Immature natural killer cell (primary cell): ENCODE measurements at regions not wholly inside any gene's neighbourhood (a gene's known extent, or its start where the extent isn't known, plus 50 kb on each side); places are given as distances from the start of the nearest gene placed in this dataset.

ENCODE experiments used
- DNase-seq, 3 donors: peaks; one replicate each; pipeline ENCODE4 v3.0.0; 2022; ENCODE audit warnings: mixed read lengths in 1 of 3
- H3K27ac Mint-ChIP-seq, 6 donors: one replicate each; pipeline ENCODE4 v1.8.0; 2020; ENCODE audit warnings: mixed read lengths in 6 of 6, mild to moderate bottlenecking in 5 of 6, inconsistent platforms in 4 of 6, moderate library complexity in 3 of 6
- H3K27me3 Mint-ChIP-seq, 3 donors: one replicate each; pipeline ENCODE4 v1.8.0; 2020 to 2021; ENCODE audit warnings: low read depth in 3 of 3, mild to moderate bottlenecking in 3 of 3, mixed read lengths in 3 of 3, moderate library complexity in 3 of 3, inconsistent platforms in 1 of 3
- H3K36me3 Mint-ChIP-seq, 3 donors: one replicate each; pipeline ENCODE4 v1.8.0; 2020; ENCODE audit warnings: mixed read lengths in 3 of 3, inconsistent platforms in 2 of 3, mild to moderate bottlenecking in 2 of 3
- H3K4me1 Mint-ChIP-seq, 2 donors: one replicate each; pipeline ENCODE4 v1.8.0; 2020; ENCODE audit warnings: inconsistent platforms in 2 of 2, mild to moderate bottlenecking in 2 of 2, mixed read lengths in 2 of 2, moderate library complexity in 1 of 2
- H3K4me3 Mint-ChIP-seq, 5 donors: one replicate each; pipeline ENCODE4 v1.8.0; 2020; ENCODE audit warnings: mild to moderate bottlenecking in 5 of 5, mixed read lengths in 5 of 5, inconsistent platforms in 3 of 5, moderate library complexity in 3 of 5
- H3K9me3 Mint-ChIP-seq, 6 donors: one replicate each; pipeline ENCODE4 v1.8.0; 2020; ENCODE audit warnings: mild to moderate bottlenecking in 6 of 6, mixed read lengths in 6 of 6, inconsistent platforms in 4 of 6, moderate library complexity in 3 of 6

DNA sequence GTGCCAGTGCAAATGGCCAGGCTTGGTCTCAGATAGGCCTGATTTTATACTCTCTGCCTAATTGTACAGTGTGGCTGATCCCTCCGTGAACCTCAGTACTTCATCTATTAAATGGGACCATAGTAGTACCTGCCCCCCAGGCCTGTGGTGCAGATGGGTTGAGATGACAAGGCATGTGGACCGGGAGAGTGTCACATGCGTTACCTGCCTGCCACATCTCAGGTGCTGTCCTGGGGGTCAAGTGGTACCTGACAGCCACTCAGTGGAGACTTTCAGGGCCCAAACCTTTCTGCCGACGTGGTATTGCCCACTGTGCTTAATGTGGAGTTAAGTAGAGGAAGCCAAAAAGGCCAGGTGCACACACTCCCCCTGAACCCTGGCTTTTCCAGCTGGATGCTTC lies 197.3 kb downstream of the FOXD2 start:
- Mint-ChIP-seq H3K9me3 (no peaks in the 10 kb centered on the region), H3K4me1 (no peaks in the 10 kb centered on the region), H3K36me3 (no peaks in the 10 kb centered on the region), H3K27ac (no peak overlapping the region), H3K4me3 (no peak overlapping the region), H3K27me3 (peaks cover 0 to 13% (median 2%) of the 10 kb centered on the region in 3 donors)
- DNase-seq: no peak

DNA sequence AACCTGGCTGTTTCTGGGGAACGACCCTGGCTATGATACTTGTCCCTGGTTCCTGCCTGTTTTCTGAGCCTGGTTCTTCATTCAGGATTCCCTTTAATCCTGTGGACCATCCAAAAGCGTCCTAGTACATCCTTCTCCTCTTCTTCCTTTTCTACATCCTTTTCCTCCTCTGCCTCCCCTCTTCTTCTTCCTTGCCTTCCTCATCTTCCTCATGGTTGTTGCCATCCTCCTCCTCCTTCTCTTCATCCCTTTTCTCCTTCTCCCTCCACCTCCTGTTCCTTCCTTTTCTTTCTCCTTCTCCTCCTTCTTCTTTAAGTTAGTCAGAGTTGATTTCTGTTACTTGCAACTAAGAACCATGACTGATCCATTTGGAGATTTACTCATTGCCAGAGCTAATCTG lies 197.8 kb downstream of the FOXD2 start:
- Mint-ChIP-seq H3K27ac (peak overlapping the region in 1 of 6 donors; percentile 11), H3K4me1 (no peaks in the 10 kb centered on the region), H3K36me3 (no peaks in the 10 kb centered on the region), H3K27me3 (peaks cover 0 to 13% (median 2%) of the 10 kb centered on the region in 3 donors), H3K9me3 (no peaks in the 10 kb centered on the region), H3K4me3 (no peak overlapping the region)
- no peak for DNase-seq

GRCh38 chr1:47637111-47637685 lies 199.4 kb downstream of the FOXD2 start:
- Mint-ChIP-seq H3K4me1 (no peaks in the 10 kb centered on the region), H3K9me3 (no peaks in the 10 kb centered on the region), H3K27me3 (peaks cover 0 to 15% (median 2%) of the 10 kb centered on the region in 3 donors), H3K4me3 (no peak overlapping the region), H3K36me3 (no peaks in the 10 kb centered on the region), H3K27ac (no peak overlapping the region)
- no peak for DNase-seq

- H3K4me3 Mint-ChIP-seq: no peak overlapping the region
- peaks cover 0 to 15% (median 4%) of the 10 kb centered on the region in 3 donors for H3K27me3 Mint-ChIP-seq
- H3K4me1 Mint-ChIP-seq: no peaks in the 10 kb centered on the region
- peaks cover 0 to 1% (median 0%) of the 10 kb centered on the region in 6 donors for H3K9me3 Mint-ChIP-seq
- H3K27ac Mint-ChIP-seq: no peak overlapping the region
- DNase-seq: no peak
- H3K36me3 Mint-ChIP-seq: no peaks in the 10 kb centered on the region
These were observed 200.4 kb downstream of the FOXD2 start for GRCh38 chr1:47638240-47638639.

DNA sequence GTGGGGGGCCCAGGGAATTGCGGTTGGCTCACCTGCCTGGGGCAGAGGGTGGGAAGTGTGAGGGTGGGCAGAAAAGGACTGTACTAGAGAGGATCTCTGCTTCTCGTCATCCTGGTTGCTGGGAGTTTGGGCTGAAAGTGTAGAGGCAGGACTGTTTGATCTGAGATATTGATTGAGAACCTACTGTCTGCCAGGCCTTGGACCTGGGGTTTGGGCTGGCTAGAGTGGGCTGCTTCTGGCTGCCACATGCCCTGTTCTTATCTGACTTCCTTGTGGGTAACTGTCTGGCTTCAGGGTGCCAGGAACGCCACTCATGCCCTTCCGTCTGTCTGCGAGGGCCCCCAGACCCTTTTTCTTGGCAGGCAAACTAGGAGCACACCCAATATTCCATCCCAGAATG lies 200.9 kb downstream of the FOXD2 start:
- Mint-ChIP-seq H3K4me3 (no peak overlapping the region), H3K27me3 (peaks cover 0 to 15% (median 4%) of the 10 kb centered on the region in 3 donors), H3K36me3 (no peaks in the 10 kb centered on the region), H3K9me3 (peaks cover 0 to 1% (median 0%) of the 10 kb centered on the region in 6 donors), H3K4me1 (no peaks in the 10 kb centered on the region), H3K27ac (no peak overlapping the region)
- no peak for DNase-seq

DNA sequence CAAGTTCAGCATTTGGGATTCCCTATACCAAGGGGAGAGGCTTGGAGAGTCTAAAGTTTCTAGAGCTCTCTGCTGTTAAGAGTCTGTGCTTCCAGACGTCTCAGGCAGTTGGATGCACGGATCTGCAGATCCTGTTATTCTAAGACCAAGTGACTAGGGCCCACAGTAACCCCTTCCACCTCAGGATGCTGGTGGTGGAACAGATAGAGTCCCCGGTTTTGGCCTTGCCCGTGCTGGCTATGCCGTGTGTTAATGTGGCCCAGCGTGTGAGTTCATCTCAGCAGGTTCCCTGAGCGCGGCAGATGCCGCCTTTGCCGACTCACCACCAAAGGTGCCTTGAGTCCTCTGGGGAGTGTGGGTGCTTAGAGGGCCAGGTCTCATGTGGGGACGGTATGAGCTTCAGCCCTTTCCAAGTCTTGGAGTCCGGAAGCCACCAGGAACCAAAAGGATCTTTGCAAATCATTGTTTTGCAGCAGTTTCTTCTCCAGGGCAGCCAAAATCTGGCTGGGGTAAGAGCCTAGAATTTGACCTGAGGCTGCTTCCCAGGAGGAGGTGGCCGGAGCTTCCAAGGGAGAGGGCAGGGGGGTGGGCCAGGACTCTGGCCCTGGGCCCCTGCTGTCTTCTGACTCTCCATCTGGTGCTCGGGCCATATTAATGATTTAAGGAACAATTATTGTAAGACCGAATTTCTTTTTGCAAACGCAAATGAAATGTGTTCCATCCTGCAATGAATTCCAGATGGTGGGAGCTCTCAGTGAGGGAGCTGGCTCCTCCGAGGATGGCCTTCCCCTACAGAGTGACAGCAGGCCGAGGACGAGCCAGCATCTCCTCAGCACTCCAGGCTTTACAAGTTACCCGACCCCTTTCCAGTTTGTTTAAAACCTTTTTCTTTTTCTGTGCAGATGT lies 205.7 kb downstream of the FOXD2 start:
- H3K9me3 Mint-ChIP-seq: peaks cover 0 to 1% (median 0%) of the 10 kb centered on the region in 6 donors
- no peaks in the 10 kb centered on the region for H3K4me1 Mint-ChIP-seq
- H3K27me3 Mint-ChIP-seq: peaks cover 2 to 7% (median 5%) of the 10 kb centered on the region in 3 donors
- H3K4me3 Mint-ChIP-seq: no peak overlapping the region
- H3K27ac Mint-ChIP-seq: no peak overlapping the region
- no peak for DNase-seq
- no peaks in the 10 kb centered on the region for H3K36me3 Mint-ChIP-seq

GRCh38 chr1:47644212-47644573 lies 206.3 kb downstream of the FOXD2 start:
- no peaks in the 10 kb centered on the region for H3K36me3 Mint-ChIP-seq
- no peak overlapping the region for H3K27ac Mint-ChIP-seq
- no peak overlapping the region for H3K4me3 Mint-ChIP-seq
- H3K9me3 Mint-ChIP-seq: peaks cover 0 to 1% (median 0%) of the 10 kb centered on the region in 6 donors
- no peaks in the 10 kb centered on the region for H3K4me1 Mint-ChIP-seq
- H3K27me3 Mint-ChIP-seq: peaks cover 2 to 5% (median 4%) of the 10 kb centered on the region in 3 donors
- no peak for DNase-seq

GRCh38 chr1:47645151-47645550 lies 207.3 kb downstream of the FOXD2 start:
- Mint-ChIP-seq H3K4me1 (no peaks in the 10 kb centered on the region), H3K9me3 (peaks cover 0 to 1% (median 0%) of the 10 kb centered on the region in 6 donors), H3K36me3 (no peaks in the 10 kb centered on the region), H3K27me3 (peaks cover 2 to 5% (median 4%) of the 10 kb centered on the region in 3 donors), H3K27ac (no peak overlapping the region), H3K4me3 (no peak overlapping the region)
- no peak for DNase-seq

DNA sequence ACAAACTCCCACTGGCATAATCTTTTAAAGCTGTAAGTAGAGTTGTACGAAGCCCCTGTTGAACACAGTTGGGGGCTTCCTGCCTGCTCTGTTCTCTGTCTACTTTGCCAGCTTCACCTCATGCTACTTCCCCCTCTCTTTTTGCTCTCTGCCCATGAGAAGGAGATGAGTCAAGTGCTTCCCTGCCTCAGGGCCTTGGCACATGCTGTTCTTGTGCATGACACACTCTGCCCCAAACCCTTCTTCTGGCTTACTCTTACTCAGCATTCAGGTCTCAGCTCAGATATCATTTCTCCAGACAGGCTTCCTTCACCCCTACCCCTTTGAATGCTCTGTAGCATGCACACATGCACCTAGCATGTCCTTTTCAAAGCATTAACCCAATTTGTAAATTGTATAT lies 208.8 kb downstream of the FOXD2 start:
- Mint-ChIP-seq H3K9me3 (peaks cover 0 to 1% (median 0%) of the 10 kb centered on the region in 6 donors), H3K27ac (no peak overlapping the region), H3K4me1 (no peaks in the 10 kb centered on the region), H3K36me3 (no peaks in the 10 kb centered on the region), H3K27me3 (peaks cover 2 to 10% (median 3%) of the 10 kb centered on the region in 3 donors), H3K4me3 (no peak overlapping the region)
- no peak for DNase-seq

GRCh38 chr1:47647327-47647845 lies 209.5 kb downstream of the FOXD2 start:
- Mint-ChIP-seq H3K4me1 (no peaks in the 10 kb centered on the region), H3K36me3 (no peaks in the 10 kb centered on the region), H3K9me3 (no peaks in the 10 kb centered on the region), H3K27me3 (peaks cover 3 to 10% (median 5%) of the 10 kb centered on the region in 3 donors), H3K27ac (no peak overlapping the region), H3K4me3 (no peak overlapping the region)
- DNase-seq: no peak

DNA sequence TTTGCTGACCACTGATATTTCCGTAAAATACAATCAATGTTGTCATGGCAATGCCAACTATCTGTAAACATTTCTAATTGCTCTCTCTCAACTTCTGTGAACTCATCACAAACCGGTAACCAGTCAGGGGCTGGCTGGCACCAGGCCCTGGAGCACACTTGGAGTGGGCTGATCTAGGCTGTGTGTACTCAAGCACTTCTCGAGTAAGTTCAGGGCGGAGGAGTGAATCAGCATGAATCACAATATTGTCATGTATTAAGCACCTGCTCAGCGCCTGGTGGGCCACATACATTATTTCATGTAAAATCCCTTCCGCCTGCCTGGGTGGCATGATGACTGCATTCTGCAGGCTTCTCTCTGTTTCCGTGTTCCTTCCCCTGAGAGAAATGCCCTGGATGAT lies 212.4 kb downstream of the FOXD2 start:
- Mint-ChIP-seq H3K4me3 (no peak overlapping the region), H3K4me1 (no peaks in the 10 kb centered on the region), H3K9me3 (no peaks in the 10 kb centered on the region), H3K27me3 (peaks cover 6 to 9% (median 6%) of the 10 kb centered on the region in 3 donors), H3K27ac (no peak overlapping the region), H3K36me3 (no peaks in the 10 kb centered on the region)
- DNase-seq: no peak

GRCh38 chr1:47650611-47651010 lies 212.8 kb downstream of the FOXD2 start:
- H3K36me3 Mint-ChIP-seq: no peaks in the 10 kb centered on the region

GRCh38 chr1:47651311-47652089 lies 213.7 kb downstream of the FOXD2 start:
- DNase-seq: no peak
- Mint-ChIP-seq H3K4me3 (no peak overlapping the region), H3K36me3 (no peaks in the 10 kb centered on the region), H3K27ac (no peak overlapping the region), H3K9me3 (no peaks in the 10 kb centered on the region), H3K27me3 (peaks cover 5 to 10% (median 7%) of the 10 kb centered on the region in 3 donors), H3K4me1 (no peaks in the 10 kb centered on the region)

More at GRCh38 chr1:47650611-47651010, 212.8 kb downstream of the FOXD2 start:
- Mint-ChIP-seq H3K4me1 (no peaks in the 10 kb centered on the region), H3K4me3 (no peak overlapping the region), H3K27me3 (peaks cover 5 to 9% (median 7%) of the 10 kb centered on the region in 3 donors), H3K9me3 (no peaks in the 10 kb centered on the region), H3K27ac (no peak overlapping the region)
- no peak for DNase-seq
